ENCODE measurements at regions not wholly inside any gene's neighbourhood (a gene's known extent, or its start where the extent isn't known, plus 50 kb on each side); places are given as distances from the start of the nearest gene placed in this dataset.

GRCh38 chr3:30527720-30528119 is 78.7 kb upstream of the TGFBR2 start:
- TF ChIP-seq CTCF (conservative IDR thresholded peaks at IDR 0.05; ENCODE audit: low read depth in 2 of 2) (no peak), POLR2AphosphoS5 (IDR thresholded peaks at IDR 0.05; ENCODE audit: low read depth) (no peak), REST (IDR thresholded peaks at IDR 0.05; ENCODE audit: unreplicated experiment) (no peak), EZH2phosphoT487 (IDR thresholded peaks at IDR 0.05; ENCODE audit: unreplicated experiment) (no peak), EZH2 (IDR thresholded peaks at IDR 0.05; ENCODE audit: low read depth, unreplicated experiment) (no peak), JUNB (IDR thresholded peaks at IDR 0.05; ENCODE audit: unreplicated experiment) (no peak), NANOG (IDR thresholded peaks at IDR 0.05; ENCODE audit: borderline replicate concordance) (no peak), ZNF114 (CRISPR knock-in tag; IDR thresholded peaks at IDR 0.05) (no peak)

Data from GM23338 (cell line).